HG03342 (cell line): ENCODE measurements at regions not wholly inside any gene's neighbourhood (a gene's known extent, or its start where the extent isn't known, plus 50 kb on each side); places are given as distances from the start of the nearest gene placed in this dataset.
"Not testable (repeated sequence)": the region's sequence is repeated elsewhere in the genome, so short reads cannot be mapped to it uniquely, and the experiment has no call there.

Experiments
- ATAC-seq: cut with Tn5 transposase; IDR thresholded peaks from one replicate; pipeline ENCODE4 v1.9.1; 2021; ENCODE audit warnings: mild to moderate bottlenecking, moderate library complexity; ENCODE audit not compliant: unreplicated experiment

DNA sequence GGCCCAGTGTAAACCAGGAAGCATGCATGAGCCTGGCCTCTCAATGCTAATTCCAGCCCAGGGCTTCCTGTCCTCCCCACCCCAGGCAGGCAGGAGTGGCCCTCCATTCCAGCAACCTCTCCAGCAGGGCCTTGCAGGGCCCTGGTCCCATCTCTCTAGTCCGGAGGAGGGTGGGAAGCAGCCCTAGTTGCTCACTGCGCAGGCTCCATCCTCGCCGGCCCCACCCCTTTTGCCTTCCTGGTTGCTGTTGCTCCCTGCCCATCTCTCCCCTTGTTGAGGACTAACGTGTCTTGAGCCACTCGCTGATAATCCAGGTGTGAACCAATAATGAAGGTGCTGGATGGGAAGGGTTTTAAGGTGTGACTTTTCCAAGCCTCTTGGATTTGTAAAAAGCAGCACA, 161.2 kb upstream of the BCOR start:
- ATAC-seq = no peak

DNA sequence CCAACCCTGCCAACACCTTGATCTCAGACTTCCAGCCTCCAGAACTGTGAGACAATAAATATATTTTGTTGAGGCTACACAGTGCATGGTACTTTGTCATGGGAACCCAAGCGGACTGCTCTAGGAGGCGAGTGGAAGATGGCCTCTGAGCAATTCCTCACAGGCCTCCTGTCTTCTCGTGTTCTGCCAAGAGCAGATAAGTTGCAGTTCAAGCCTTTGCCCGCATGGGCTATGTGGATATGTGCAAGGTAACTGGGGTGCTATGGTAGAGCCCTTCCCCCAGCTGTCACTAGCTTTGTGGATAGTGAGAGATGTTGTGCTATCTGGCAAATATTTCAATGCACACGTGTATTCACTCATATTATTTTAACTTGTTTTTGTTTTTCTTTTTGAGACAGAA, 156.0 kb upstream of the BCOR start:
- no peak for ATAC-seq

DNA sequence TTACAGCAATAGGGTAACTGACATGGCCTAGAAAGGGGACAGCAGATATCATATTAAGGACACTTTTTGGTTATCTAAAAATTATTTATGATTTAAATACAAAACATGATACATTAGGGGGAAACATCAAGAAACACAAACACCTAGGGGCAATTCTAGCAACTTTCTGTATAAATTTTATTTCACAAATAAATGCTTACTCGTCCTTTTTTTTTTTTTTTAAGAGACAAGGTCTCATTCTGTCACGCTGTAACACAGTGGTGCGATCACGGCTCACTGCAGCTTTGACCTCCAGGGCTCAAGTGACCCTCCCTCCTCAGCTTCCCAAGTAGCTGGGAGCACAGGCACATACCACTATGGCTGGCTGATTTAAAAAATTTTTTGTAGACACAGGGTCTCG, 151.8 kb upstream of the BCOR start:
- no peak for ATAC-seq

DNA sequence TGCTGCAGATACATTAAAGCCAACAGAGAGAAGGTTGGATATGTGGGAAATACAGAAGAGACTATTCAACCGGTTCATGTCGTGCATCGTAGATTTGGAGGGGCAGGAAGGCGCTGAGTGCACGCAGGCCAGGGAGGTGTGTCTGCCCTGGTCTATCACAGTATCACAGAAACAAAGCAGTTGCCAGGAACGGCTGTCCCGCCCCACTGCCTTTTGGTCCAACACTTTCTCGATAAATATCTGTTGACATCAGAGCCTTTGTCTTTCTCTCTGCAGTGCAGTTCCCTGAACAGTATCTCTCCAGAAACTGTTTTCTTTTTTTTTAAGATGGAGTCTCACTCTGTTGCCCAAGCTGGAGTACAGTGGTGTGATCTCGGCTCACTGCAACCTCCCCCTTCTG, 151.1 kb upstream of the BCOR start:
- ATAC-seq = no peak

DNA sequence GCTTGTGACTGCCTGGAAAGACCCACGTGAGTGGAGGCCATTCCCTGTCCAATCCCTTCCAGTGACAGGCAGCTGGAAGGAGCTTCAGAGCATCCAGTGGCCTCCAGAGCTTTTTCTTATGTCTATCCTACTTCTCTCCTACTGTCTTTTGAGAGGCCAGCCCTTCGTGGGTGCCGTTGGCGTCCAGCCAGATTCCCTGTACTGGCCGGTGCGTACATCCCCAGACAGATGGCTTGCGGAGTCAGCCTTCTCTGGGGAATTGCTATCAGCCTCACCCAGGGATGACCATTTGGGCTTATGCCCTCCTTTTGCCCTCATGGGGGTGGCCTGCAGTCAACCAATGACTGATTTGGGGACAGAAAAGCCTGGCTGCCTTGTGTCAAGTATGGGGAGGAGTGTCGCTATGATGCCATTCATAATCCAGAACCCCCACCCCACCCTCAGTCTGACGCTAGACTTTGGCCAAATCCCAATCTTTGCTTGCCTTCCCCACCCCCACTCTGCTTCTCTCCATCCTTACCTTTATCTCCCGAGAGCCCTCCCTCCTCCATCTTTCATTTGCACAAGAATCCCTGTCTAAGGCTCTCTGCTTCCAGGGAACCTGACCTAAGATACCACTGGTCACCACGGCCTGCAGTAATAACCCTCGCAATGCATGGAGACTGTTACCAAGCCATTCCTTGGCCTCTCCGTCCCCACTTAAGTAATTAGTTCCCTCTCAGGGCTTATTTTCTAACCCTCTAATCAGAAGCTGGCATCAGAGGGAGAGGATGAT, 150.3 kb upstream of the BCOR start:
- ATAC-seq = no peak

DNA sequence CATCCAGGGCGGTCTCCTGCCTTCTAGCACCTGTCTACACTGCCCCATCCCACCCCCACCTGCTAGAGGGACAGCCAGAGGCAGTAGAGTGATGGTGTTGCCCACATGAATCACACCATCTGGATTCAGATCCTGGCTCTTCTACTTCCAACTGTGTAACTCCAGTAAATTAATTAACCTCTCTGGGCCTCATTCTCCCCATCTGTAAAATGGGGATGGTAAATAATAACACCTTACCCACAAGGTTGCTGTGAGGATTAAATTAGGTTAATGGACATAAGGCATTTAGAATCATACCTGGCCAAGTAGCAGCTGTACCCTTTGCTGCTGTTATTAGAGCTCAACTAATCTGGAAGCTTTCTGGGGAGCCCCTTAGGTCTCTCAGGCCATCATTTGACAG, 149.6 kb upstream of the BCOR start:
- ATAC-seq = no peak

DNA sequence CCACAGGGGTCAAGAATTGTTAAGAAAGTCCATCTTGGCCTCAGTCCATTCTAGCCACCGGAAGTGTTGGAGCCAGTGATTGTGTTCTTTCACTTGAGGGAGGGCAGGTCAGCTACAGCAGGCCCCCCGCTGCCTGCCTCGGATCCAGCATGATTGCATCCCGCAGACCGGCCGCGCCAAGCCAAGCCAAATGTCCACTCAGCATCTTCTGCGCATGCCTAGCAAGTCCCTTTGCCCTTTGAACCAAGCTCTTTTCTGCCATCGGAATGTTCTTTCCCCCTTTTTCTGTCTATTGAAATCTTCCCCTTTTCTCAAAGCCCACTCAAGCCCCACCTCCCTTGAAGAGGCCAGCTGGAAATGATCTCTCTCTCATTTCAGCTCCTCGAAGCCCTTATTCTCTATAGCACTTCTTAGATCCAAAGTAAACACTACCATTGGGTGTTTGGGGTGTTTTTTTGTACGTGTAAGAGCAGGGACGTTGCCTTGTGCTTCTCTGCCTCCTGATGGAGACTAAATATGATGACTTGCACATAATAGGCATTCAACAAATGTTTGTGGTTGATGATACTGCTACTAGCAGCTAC, 147.8 kb upstream of the BCOR start:
- no peak for ATAC-seq

DNA sequence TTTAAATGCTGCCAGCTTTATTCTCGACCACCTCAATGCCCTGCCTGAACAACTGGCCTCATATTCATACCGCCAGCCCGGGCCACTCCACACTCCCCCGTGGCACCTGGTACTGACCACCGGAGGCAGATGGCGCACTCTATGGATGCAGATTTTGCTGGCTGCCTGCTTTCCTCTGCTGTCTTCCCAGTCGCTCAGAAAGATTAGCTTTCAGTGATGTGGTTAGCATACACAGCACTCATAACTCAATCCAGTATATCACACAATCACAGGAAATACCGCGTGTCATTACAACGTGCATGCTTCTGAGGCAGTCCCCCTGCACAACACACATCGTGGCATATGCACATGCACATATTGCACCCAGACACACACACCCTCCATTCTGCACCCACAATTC, 147.2 kb upstream of the BCOR start:
- ATAC-seq = no peak

DNA sequence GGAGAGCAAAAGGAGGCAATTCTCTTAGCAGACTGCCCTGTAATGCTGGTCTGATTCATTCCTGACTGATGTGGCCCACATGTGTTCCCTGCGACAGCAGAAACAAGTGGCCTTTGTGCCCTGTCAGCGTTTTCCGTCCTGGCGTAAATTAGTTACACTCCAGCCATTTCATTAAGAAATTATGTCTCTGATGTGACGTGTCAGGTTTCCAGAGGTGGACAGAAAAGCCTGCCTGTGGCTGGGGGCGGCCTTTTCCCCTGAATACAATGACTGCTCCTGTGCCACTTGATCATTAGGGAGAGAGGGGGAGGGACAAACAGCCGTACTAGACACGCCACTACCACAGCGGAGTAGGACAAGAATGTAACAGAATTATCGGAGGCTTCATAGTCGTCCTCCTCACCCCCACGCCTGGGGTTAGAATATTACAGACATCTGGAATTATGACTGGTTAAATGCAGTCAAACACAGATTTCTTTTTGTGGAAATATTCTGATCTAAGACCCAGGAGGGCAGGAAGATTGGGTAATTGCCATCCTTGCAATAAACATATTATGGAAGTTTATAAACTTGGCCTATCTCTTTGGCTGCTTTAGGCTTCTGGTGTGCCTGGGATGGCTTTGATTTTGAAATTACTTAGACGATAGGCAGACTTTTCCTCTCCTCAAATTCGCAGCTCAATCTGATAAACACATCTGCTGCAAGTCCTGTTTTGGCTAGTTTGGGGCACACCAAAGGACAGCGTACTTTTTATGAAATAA, 146.2 kb upstream of the BCOR start:
- no peak for ATAC-seq

DNA sequence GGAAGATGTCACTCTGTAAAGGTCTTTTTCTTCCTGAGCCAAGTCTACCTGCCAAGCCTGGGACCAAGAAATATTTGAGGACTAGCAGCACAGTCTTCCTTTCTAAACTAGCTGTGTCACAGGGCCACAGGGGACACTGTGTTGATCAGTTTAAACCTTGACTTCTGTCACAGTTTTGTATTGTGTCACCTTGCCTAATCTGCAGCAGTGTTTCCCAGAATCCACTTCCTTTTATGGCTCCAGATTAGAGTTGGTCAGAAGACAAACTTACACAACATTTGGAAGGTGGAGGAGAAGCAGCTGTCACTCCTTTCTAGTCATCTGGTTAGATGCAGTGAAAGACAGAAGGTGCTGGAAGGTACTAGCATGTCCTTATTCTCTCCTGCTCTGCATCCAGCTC, 143.1 kb upstream of the BCOR start:
- ATAC-seq = no peak

DNA sequence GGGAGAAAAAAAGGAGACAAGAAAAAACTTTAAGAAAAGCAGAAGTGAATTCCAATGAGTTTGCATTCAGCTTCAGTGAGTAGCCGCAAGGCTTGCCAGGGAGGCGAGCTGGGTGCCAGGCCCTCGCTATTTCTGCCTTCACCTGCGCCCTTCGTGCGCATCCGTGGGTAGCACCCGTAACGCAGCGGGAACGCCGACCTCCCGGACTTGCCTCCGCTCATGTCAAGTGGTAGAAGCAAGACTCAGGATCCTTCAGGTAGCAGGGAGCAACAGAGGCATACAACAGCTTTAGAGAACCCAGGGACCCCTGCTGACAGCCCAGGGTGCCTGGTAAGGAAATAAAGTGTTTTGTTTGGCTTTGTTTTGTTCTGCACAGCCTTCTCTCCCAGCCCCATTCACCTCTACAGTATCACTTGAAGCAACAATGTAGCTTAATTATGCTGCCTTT, 140.0 kb upstream of the BCOR start:
- no peak for ATAC-seq

DNA sequence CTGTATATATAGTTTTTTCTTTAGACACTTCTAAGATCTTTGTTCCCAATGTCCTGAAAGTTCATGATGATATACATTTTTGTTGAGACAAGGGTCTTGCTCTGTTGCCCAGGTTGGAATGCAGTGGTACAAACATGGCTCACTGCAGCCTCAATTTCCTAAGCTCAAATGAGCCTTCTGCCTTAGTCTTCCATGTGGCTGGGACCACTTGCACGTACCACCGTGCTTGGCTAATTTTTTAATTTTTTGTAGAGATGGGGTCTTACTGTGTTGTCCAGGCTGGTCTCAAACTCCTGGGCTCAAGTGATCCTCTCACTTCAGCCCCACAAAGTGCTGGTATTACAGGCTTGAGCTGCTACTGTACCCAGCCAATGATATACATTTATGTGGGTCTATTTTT, 132.9 kb upstream of the BCOR start:
- ATAC-seq = no peak

DNA sequence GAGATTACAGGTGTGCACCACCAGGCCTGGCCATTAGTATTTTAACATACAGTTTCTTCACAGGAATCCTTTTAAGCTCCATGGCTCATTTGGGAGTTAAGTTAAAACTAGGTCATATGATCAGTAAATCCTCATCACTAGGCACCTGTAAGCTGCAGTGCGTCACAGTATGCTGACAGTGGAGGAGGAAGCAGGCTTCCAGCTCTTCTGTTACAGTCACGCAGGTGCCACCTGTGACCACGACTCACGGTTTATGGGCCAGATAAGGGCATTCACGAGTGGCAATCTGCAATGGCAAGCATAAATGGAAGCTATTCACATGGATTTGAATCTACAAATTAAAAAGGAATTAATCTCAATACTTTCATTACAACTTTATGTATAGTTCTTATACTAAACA, 129.4 kb upstream of the BCOR start:
- no peak for ATAC-seq

DNA sequence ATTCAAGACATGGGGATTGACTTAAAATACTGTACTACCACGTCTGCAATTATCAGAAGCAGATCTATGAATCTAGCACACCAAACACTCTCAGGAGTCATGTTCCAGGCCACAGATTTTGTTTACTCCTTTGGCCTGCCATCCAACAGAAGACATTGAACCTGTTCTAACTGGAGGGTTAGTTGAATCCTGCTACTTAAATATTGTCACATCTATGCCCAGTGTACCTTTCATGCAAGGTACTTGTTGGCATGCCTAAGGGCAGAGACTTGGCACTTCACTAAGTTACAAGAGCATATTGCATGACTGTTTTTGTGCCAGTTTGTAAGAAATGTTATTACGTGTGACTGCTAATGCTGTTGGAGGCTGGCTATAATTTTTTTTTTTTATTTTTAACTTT, 126.9 kb upstream of the BCOR start:
- ATAC-seq = no peak

DNA sequence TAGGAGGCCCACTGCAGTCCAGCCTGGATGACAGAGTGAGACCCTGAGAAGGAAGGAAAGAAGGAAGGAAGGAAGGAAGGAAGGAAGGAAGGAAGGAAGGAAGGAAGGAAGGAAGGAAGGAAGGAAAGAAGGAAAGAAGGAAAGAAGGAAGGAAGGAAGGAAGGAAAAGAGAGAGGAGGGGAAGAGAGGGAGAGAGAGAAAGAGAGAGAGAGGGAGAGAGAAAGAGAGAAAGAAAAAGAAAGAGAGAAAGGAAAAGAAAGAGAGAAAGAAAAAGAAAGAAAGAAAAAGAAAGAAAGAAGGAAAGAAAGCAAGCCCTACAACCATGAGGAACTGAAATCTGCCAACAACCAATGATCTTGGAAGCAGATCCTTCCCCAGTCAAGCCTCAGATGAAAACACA, 124.9 kb upstream of the BCOR start:
- ATAC-seq = not testable (repeated sequence)

DNA sequence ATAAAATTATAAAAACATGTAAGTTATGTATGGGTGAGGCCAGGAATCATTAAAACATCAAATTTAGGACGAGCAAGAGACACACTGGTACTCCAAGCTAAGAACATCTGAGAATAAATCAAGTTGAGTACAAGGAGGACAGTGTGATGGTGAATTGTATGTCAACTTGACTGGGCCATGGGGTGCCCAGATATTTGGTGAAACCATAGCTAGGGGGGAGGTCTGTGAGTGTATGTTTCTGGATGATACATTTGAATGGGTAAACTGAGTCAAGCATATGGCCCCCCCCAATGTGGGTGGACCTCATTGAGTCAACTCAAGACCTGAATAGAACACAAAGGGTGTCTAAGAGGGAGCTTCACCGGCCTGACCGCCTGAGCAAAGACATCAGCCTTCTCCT, 115.3 kb upstream of the BCOR start:
- no peak for ATAC-seq

DNA sequence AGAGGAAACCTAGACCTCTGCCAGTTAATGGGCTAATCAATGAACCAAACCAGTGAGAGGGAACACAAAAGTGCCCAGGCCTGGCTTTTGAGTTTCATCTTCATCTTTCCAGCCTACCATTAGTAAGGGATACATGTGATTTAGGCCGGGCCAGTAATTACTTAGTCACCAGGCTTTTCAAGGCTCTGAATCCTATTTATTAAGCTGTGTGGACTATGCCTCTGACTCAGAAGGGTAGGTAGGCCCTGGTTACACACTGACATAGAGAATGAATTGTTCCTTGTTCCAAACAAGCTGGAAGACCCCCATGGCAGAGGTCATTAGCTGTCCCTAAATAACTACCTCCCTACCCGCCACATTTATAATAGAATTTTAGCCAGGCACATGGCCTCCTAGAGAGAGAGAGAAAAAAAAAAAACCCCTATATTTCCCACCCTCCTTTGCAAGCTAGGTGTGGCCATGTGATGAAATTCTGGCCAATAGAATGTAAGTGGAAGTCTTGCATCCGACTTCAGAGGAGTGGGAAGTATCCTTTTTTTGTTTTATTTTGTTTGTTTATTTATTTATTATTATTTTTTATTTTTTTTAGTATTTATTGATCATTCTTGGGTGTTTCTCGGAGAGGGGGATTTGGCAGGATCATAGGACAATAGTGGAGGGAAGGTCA, 112.3 kb upstream of the BCOR start:
- ATAC-seq = no peak

DNA sequence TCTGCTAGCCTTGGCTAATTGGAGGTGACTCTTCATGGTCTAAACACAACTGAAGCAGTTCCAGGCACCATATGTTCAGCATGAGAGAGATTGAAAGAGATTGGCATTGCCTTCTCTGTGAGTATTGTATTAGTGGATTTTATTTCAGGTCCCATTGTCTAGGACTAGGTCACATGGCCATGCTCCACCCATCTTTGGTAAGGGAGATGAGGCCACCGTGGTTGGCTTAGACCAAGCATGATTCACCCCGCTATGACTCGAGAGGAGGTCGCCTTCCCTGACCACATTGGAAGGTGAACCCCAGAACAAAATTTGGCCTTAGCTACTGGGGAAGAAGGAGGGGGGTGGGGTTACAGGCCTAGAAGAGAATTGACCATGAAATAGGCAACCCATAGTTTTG, 109.9 kb upstream of the BCOR start:
- no peak for ATAC-seq

DNA sequence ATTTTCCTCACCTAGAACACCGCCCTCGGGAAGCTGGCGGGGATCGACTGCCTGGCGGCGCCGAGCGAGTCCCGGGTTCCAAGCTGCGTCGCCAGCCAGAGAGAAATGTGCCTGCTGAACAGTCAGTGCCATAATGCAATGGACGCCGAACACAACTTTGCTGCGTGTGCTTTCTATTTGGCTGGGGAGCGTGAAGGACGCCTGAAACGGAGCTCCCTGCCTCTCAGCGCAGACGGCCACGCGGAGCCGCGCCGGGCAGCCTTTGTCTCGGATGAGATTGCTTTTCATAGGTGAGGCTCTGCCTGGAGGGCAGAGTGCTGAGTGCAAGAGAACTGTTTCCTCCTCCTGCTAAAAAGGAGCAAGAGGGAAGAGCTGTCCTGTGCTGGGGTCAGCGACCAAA, 107.7 kb upstream of the BCOR start:
- no peak for ATAC-seq

DNA sequence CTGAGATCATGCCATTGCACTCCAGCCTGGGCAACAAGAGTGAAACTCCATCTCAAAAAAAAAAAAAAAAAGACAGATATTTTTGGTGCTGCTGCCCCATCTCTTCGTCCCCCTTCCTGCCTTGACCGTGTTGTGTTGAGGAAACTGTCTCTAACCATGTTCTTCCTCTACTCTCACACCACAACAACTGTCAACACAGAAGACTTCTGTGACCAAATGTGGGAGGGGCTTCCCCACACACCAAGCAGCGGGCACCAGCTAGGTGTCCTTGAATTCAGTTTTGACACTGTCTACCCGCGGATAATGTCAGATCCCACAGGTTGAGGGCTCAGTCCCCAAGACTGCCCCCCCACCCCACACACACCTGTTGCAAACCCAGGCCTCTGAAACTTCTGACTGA, 104.7 kb upstream of the BCOR start:
- no peak for ATAC-seq

DNA sequence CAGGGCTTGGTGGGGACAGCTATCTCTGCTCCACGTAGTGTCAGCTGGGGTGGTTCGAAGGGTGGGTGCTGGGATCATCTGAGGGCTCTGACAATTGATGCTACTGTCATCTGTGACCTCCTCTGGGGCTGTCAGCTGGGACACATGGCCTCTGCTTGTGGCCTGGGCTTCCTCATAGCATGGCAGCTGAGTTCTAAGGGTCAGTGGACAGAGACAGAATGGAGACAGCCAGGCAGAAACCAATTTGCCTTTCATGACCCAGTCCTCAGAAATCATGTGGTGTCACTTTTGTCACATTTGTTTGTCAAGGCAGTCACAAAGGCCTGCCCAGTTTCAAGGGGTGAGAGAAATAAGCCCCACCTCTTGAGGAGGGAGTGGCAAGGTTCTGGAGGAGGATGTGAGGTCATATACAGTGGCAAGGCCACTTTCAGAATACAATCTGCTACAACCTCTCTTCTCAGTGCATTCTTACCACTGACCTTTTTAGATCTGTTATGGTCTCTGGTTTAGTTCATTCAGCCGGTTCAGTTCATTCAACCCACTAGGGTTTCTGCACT, 103.6 kb upstream of the BCOR start:
- peak; percentile 91 for ATAC-seq
